HG03469 (cell line): ENCODE measurements at regions not wholly inside any gene's neighbourhood (a gene's known extent, or its start where the extent isn't known, plus 50 kb on each side); places are given as distances from the start of the nearest gene placed in this dataset.
"Not testable (repeated sequence)": the region's sequence is repeated elsewhere in the genome, so short reads cannot be mapped to it uniquely, and the experiment has no call there.

Source experiments
- ATAC-seq: cut with Tn5 transposase; IDR thresholded peaks from one replicate; pipeline ENCODE4 v1.9.1; 2021; ENCODE audit warnings: mild to moderate bottlenecking, moderate library complexity, moderate number of reproducible peaks; ENCODE audit not compliant: unreplicated experiment

- no peak for ATAC-seq
These were observed 247.4 kb upstream of the IL12A start for GRCh38 chr3:159741281-159741680.

GRCh38 chr3:159748425-159748824 is 240.2 kb upstream of the IL12A start:
- ATAC-seq: no peak

DNA sequence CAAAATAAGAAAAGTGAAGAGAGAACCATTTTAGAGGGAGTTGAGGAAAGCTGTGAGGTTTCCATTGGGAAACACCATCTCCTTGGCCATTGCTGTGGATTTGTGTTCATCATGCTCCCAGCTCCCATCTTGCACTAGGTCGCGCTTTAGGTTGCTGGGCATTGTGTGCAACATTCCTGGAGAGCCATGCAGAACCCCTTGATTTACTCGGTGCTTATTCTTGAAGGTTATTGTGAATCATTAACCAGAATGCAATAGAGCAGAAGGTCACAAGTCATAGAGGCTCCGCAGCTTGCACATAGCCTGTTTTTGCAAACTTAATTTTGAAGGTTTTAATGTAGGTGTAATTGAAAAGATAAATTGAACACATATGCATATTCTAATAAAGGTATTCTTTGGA is 239.2 kb upstream of the IL12A start:
- no peak for ATAC-seq

DNA sequence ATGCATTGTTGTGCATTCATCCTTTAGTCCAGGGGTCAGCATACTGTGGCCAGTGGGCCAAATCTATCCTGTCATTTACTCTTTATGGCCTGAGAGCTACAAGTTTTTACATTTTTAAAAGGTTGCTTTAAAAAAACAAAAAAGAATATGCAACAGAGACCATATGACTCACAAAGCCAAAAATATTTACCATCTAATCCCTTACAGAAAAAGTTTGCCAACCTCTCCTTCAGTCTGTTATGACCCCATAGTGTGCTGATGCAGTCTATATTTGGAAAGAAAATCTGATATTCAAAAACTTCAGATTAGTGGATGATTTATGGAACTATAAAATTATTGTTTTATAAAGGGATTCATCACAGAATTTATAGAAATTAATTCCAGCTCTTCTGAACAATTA is 237.5 kb upstream of the IL12A start:
- no peak for ATAC-seq

- ATAC-seq: no peak
These were observed 236.9 kb upstream of the IL12A start for GRCh38 chr3:159751752-159752151.

DNA sequence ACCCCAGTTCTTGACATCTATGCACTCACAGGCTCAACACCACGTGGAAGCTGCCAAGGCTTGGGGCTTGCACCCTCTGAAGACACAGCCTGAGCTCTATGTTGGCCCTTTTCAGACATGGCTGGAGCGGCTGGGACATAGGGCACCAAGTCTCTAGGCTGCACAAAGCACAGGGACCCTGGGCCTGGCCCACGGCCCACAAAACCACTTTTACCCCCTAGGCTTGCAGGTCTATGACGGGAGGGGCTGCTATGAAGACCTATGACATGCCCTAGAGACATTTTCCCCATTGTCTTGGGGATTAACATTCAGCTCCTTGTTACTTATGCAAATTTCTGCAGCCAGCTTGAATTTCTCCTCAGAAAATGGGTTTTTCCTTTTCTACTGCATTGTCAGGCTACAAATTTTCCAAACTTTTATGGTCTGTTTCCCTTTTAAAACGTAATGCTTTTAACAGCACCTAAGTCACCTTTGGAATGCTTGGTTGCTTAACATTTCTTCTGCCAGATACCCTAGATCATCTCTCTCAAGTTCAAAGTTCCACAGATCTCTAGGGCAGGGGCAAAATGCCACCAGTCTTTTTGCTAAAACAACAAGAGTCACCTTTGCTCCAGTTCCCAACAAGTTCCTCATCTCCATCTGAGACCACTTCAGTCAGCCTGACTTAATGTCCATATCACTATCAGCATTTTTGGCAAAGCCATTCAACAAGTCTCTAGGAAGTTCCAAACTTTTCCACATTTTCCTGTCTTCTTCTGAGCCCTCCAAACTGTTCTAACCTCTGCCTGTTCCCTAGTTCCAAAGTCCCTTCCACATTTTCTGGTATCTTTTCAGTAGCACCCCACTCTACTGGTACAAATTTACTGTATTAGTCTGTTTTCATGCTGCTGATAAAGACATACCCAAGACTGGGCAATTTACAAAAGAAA is 232.1 kb upstream of the IL12A start:
- not testable (repeated sequence) for ATAC-seq

DNA sequence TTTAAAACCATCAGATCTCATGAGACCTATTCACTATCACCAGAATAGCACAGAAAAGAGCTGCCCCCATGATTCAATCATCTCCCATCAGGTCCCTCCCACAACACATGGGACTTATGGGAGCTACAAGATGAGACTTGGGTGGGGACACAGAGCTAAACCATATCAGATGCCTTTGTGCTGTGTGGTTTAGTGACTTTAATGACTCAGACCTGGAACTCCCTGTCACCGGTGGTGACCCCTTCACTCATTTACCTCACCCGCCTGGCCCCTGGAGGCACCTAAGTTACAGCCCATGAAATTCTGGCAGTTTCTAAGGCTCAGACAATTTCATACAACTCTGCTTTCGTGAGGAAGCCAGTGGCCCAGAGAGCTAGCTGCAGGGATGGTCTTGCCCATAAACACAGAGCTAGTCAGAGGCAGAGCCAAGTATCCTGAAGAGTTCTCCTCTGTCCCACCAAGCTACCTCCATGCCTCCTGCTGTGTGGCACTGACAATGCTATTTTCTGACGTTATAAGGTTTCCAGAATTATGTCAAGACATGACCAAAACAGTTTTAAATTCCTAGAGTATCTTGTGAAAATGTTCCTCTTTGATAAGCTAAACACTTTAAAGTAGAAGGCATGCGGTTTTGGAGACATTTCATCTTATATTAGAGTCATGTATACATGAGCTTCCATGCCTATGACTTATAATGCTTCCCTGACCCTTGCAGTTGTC is 231.1 kb upstream of the IL12A start:
- no peak for ATAC-seq

DNA sequence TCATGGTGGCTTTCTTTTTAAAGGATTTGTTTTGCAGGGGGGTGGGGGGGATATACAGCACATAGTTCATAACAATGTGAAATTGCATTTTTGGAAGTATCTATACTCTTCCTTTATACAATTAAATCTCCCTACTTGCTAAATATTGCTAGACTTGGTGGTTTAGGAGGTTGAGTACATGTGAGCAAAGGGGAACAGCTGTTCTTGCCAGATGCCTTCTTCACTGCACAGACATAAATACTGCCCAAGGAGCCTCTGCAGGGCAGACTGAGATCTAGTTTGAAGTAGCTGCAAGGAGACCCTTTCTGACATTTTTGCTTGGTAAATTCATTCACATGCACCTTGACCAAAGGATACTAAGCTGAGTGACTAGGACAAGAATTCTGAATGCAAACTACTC is 228.6 kb upstream of the IL12A start:
- no peak for ATAC-seq

GRCh38 chr3:159761369-159761768 is 227.3 kb upstream of the IL12A start:
- ATAC-seq: no peak

DNA sequence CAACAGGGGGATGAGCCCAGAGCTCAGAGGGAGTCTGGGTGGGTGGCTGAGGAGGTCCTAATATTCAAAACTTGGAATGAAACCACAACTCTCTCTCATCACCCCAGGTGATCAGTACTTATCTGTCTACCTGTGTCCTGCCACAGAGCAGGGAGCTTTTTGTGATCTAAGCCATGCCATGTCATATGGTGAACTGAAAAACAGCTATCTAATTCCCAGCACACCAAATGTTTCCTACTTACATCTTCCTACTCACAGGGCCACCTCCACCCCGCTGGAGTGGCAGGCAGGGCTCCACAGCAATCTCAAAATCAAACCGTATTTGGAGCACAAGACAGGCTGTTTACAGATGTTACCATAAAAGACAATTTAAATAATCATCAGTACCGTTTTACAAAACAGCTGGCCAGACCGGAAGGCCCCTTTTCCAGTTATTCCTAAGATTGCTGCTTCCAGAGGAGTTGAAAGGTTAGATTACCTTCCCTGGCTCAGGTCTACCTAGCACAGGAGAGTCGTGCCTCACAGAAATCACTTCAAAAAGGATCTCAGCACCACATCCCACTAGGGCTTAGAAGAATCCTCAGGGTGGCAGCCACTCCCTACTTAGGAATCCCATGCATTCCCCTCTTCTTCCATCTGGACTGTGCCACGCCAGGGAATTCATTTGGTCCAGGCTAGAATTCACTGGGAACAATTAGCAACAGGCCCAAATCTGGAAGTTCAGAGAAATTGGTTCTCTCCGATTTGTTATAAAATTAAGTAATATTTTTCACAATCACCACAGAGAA is 226.6 kb upstream of the IL12A start:
- no peak for ATAC-seq

DNA sequence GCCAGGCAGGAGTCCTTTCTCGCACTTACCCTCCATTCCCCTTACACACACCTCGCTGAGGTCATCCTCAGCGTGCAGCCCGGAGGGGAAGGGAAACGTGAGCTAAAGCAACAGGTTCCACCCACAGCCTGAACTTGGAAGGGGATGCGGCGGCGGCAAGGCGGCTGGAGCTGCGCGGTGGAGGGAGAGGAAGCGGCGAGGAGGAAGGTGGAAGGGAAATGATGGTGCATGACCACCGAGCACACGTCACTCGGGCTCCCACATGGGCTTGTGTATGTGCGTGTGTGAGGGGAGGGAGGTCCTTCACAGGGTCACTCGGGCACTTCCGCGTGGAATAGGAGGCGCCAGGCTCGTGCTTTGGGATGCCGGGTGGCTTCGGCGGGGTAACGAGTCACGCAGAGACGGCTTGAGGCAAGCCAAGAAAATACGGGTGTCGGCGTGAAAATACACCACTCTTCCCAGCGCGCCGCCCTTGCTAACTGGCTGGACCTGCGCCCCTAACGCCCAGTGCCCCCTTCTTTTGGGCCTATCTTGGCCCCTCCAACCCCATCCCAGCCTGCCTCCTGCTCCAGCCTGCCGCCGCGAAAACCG is 225.5 kb upstream of the IL12A start:
- ATAC-seq: peak; percentile 22

DNA sequence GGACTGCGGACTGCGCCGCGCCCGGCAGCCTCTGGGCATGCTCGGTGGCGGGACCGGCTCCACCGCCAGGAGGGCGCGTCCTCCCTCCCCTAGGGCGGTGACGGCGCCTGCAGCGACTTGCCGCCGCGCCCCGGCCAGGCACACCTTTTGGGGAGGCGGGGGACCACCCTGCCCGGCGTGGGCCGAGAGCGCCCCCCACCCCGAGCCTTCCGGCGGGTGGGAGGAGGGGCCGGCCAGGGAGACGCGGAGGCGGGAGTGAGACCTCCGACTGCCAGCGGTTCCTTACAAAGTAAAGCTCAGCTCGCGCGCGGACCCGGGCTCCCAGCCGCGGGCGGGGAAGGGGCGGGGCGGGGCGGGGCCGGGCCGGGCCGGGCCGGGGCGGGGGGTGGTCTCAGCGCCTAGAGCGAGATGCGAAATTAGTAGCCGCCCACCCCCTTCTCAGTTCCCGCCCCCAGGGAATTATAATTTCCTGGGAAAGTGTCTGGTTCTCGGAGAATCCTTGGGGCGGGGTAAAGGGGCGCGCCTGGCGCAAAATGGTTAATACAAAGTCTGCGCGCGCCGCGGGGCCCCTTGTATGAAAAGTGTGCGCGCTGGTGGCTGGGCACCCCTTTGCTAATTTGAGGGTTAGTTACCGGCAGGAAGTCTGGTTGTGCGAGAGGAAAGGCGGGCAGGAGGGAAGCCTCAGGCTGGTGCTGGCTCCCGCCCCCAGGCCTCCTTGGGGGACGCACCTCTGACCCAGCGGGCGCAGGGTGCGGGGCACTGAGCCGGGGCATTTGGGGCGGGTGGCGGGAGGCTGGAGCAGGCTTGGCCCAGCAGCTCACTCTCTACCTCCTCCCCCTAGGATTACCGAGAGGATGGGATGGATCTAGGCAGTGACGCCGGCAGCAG is 224.8 kb upstream of the IL12A start:
- ATAC-seq: peak; percentile 61

GRCh38 chr3:159764490-159765029 is 224.1 kb upstream of the IL12A start:
- ATAC-seq: no peak

DNA sequence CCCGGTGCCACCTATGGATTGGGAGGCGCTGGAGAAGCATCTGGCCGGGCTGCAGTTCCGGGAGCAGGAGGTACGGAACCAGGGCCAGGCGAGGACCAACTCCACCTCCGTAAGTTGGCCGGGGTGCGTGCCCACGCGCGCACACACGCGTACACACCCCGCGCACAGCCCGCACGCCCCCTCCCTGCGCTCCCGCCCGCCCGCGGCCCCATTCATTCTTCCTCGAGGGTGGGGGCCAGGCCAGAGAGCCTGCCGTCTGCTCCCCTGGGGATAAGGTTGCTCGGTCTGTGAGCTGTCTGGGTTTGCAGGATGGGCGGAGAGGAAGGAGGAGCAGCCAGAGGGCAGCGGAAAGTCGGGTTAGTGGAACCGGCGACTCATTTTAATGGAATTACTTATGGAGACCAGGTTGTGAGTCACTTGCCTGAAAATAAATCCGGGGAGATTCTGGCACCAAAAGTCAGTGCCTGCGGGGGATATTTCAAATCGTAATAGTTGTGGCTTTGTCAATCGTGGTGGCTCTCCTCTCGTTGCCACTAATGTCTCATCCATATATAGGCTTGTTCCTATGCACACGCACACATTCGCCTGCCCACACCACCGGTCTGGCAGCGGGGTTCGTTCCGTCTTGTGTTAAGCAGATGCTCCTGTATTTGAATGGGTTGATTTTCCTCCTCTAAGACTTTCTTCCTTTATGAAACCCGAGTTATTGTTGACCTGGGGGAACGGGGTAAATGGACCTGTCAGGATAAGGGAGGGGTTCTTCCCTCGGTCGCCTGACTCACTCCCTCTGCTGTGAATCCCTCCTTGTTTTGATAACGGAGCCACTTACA is 223.4 kb upstream of the IL12A start:
- ATAC-seq: no peak

DNA sequence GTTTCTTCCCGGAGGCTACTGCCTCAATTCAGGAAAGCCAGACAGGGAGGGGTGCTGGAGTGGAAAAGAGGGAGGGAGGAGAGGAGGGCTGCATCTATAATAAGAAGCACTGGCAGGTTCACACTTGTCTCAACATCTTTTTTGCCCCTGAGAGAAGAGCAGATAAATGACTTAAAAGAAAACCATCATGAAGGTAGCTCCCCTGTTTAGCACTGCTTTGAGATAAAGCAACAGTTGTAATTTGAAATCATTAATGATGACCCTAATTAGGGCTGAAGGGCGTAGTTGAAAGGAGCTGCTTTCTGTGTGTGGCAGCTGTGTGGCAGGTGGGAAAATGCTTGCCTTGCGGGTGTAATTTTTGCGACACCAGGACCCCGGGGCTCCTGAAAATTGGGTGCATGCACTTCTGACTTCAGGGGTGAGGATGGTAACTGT is 222.8 kb upstream of the IL12A start:
- ATAC-seq: no peak

GRCh38 chr3:159766563-159767185 is 222.0 kb upstream of the IL12A start:
- no peak for ATAC-seq

DNA sequence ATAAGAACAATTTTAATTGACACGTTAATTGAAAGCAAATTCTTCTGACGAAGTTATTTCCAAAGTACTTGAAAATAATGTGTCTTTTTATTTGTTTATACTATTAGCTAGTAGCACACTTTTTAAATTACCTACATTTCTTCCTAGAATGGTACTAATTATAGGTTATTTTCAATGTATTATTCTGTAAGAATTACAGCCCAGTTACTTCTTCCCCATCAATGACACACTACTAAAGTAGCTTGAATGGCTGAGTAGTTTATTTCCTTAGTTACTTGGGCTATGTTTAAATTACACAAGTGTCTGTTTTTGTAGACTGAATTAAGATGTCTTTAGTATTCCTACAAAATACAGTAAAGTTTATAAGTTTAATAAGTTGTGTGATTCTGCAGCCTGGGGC is 217.6 kb upstream of the IL12A start:
- ATAC-seq: no peak

- ATAC-seq: no peak
These were observed 216.6 kb upstream of the IL12A start for GRCh38 chr3:159771865-159772611.
